CD14-positive monocyte (primary cell): ENCODE measurements at regions not wholly inside any gene's neighbourhood (a gene's known extent, or its start where the extent isn't known, plus 50 kb on each side); places are given as distances from the start of the nearest gene placed in this dataset.

Experiments used
- DNase-seq, 3 donors: peaks; one replicate each; pipeline ENCODE4 v3.0.0-alpha.2; 2011 to 2022
- H2AFZ ChIP-seq: 2 replicates; pipeline ENCODE4 v1.6.0; 2012; ENCODE audit warnings: mild to moderate bottlenecking, low read depth, low read length, inconsistent platforms; ENCODE audit not compliant: insufficient read depth, poor library complexity, severe bottlenecking
- H3K27ac ChIP-seq, 2 donors: 1 replicate in 1 of 2; 2 replicates in 1 of 2; pipeline ENCODE4 v1.5.1; 2012 to 2013; ENCODE audit warnings: low read length in 2 of 2, control low read depth in 1 of 2, inconsistent platforms in 1 of 2, low read depth in 1 of 2, mild to moderate bottlenecking in 1 of 2
- H3K27me3 ChIP-seq, 2 donors: one replicate each; pipeline versions ENCODE4 v1.6.0 to v1.6.1; 2011 to 2013; ENCODE audit warnings: low read length in 2 of 2; ENCODE audit not compliant: control insufficient read depth in 2 of 2, insufficient read depth in 2 of 2
- H3K36me3 ChIP-seq, 2 donors: replicated peaks in 1 of 2; 1 replicate in 1 of 2; 2 replicates in 1 of 2; pipeline versions ENCODE4 v1.5.1 to v1.6.1; 2012 to 2013; ENCODE audit warnings: low read length in 2 of 2, control low read depth in 1 of 2, inconsistent platforms in 1 of 2, mild to moderate bottlenecking in 1 of 2; ENCODE audit not compliant: insufficient read depth in 2 of 2, control insufficient read depth in 1 of 2
- H3K4me1 ChIP-seq, 2 donors: 1 replicate in 1 of 2; 2 replicates in 1 of 2; pipeline versions ENCODE4 v1.5.1 to v1.6.1; 2012 to 2013; ENCODE audit warnings: low read length in 2 of 2, control low read depth in 1 of 2, inconsistent platforms in 1 of 2, mild to moderate bottlenecking in 1 of 2, moderate library complexity in 1 of 2; ENCODE audit not compliant: insufficient read depth in 2 of 2, control insufficient read depth in 1 of 2
- H3K4me2 ChIP-seq: replicated peaks from 2 replicates; pipeline ENCODE3; 2012; ENCODE audit warnings: low read length, moderate library complexity, mild to moderate bottlenecking; ENCODE audit not compliant: poor library complexity, severe bottlenecking; ENCODE audit errors: extremely low read depth
- H3K4me3 ChIP-seq, 3 experiments: fragments of 200-600 bp in 1 of 3; sonication (generic) in 1 of 3; replicated peaks in 1 of 3; 1 replicate in 2 of 3; 2 replicates in 1 of 3; pipeline ENCODE4 v1.5.1; 2011 to 2013; ENCODE audit warnings: low read length in 3 of 3, mild to moderate bottlenecking in 3 of 3, control low read depth in 2 of 3, low read depth in 2 of 3, inconsistent platforms in 1 of 3, moderate library complexity in 1 of 3
- H3K79me2 ChIP-seq: 2 replicates; pipeline ENCODE4 v1.6.0; 2012; ENCODE audit warnings: mild to moderate bottlenecking, control low read depth, inconsistent platforms, low read length, moderate library complexity; ENCODE audit not compliant: insufficient read depth
- H3K9ac ChIP-seq: 2 replicates; pipeline ENCODE4 v1.6.0; 2017; ENCODE audit warnings: low read length, mild to moderate bottlenecking; ENCODE audit not compliant: insufficient read depth, poor library complexity, severe bottlenecking
- H3K9me3 ChIP-seq, 2 donors: replicated peaks in 1 of 2; 1 replicate in 1 of 2; 2 replicates in 1 of 2; pipeline versions ENCODE4 v1.5.1 to v1.6.1; 2012 to 2013; ENCODE audit warnings: low read length in 2 of 2, control low read depth in 1 of 2; ENCODE audit not compliant: control insufficient read depth in 1 of 2, insufficient read depth in 1 of 2
- H4K20me1 ChIP-seq: 2 replicates; pipeline ENCODE4 v1.6.0; 2012; ENCODE audit warnings: mild to moderate bottlenecking, low read length, control low read depth, moderate library complexity; ENCODE audit not compliant: insufficient read depth
- H3K27ac Mint-ChIP-seq, 7 donors: one replicate each; pipeline ENCODE4 v1.8.0; 2020; ENCODE audit warnings: mild to moderate bottlenecking in 7 of 7, mixed read lengths in 7 of 7, moderate library complexity in 6 of 7, inconsistent platforms in 2 of 7
- H3K27me3 Mint-ChIP-seq, 3 donors: one replicate each; pipeline ENCODE4 v1.8.0; 2021 to 2022; ENCODE audit warnings: low read depth in 3 of 3, mild to moderate bottlenecking in 3 of 3, mixed read lengths in 3 of 3, moderate library complexity in 3 of 3, inconsistent platforms in 1 of 3
- H3K36me3 Mint-ChIP-seq, 2 donors: one replicate each; pipeline ENCODE4 v1.8.0; 2020; ENCODE audit warnings: mixed read lengths in 2 of 2, inconsistent platforms in 1 of 2, mild to moderate bottlenecking in 1 of 2
- H3K4me1 Mint-ChIP-seq: one replicate; pipeline ENCODE4 v1.8.0; 2020; ENCODE audit warnings: mild to moderate bottlenecking, mixed read lengths
- H3K4me3 Mint-ChIP-seq, 2 donors: one replicate each; pipeline ENCODE4 v1.8.0; 2020; ENCODE audit warnings: mild to moderate bottlenecking in 2 of 2, mixed read lengths in 2 of 2, moderate library complexity in 1 of 2
- H3K9me3 Mint-ChIP-seq, 7 donors: one replicate each; pipeline ENCODE4 v1.8.0; 2020 to 2022; ENCODE audit warnings: mixed read lengths in 7 of 7, mild to moderate bottlenecking in 6 of 7, moderate library complexity in 6 of 7, inconsistent platforms in 2 of 7
- WGBS: methylation state at CpG from one replicate; pipeline ENCODE4 v1.1.5; 2013; ENCODE audit warnings: missing lambda C conversion rate; ENCODE audit not compliant: insufficient coverage; 5-methylcytosine and 5-hydroxymethylcytosine counted together
- intact Hi-C, 2 donors: fragments of 100-400 bp; cut with micrococcal nuclease; formaldehyde crosslinking; loops; one replicate each; pipeline versions ENCODE4 v1.15.0 to v1.15.1; 2023
- TF ChIP-seq, protein P1 (sequence below): fragments of 200-600 bp; IDR thresholded peaks from one replicate; pipeline ENCODE4 v1.8.0; 2022; ENCODE audit warnings: antibody characterized with exemption, mild to moderate bottlenecking

DNA sequence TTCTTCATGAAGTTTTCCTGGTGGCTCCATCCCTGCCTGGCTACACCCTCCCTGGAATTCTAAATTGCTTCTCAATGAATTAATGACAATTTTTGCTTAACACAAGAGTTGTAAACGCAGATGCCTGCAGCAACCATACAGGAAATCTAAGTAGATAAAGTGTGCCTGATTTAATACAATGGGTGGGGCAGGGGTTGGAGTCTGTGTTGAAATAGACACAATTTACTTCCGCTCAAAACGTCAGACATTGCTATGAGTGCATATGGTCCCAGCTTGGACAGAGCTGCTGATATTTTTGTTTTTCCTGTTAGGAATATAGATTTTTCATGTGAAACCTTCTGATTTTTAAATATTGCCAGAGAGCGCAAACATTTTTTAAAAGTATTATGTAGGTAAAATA lies 1235.0 kb upstream of the SORCS1 start:
- no peak overlapping the region for H2AFZ ChIP-seq
- H3K9ac ChIP-seq: no peak overlapping the region
- no peak overlapping the region for H3K4me3 Mint-ChIP-seq
- no peak overlapping the region for H3K27ac Mint-ChIP-seq
- DNase-seq: no peak
- no peak overlapping the region for H3K27ac ChIP-seq
- no peaks in the 10 kb centered on the region for H3K79me2 ChIP-seq
- WGBS: 80% methylated on average over 1 of the region's 4 CpGs
- H3K4me3 ChIP-seq: no peak overlapping the region
- H3K4me1 Mint-ChIP-seq: peaks cover 5% of the 10 kb centered on the region
- no peaks in the 10 kb centered on the region for H3K4me1 ChIP-seq
- no peaks in the 10 kb centered on the region for H3K9me3 ChIP-seq
- H3K4me2 ChIP-seq: no peak overlapping the region
- peaks cover 0 to 2% (median 0%) of the 10 kb centered on the region in 3 donors for H3K27me3 Mint-ChIP-seq
- H3K36me3 ChIP-seq: no peaks in the 10 kb centered on the region
- no peaks in the 10 kb centered on the region for H3K36me3 Mint-ChIP-seq
- intact Hi-C loops: no loop called here
- H3K9me3 Mint-ChIP-seq: peaks cover 0 to 1% (median 0%) of the 10 kb centered on the region in 7 donors
- TF ChIP-seq, protein P1, sequence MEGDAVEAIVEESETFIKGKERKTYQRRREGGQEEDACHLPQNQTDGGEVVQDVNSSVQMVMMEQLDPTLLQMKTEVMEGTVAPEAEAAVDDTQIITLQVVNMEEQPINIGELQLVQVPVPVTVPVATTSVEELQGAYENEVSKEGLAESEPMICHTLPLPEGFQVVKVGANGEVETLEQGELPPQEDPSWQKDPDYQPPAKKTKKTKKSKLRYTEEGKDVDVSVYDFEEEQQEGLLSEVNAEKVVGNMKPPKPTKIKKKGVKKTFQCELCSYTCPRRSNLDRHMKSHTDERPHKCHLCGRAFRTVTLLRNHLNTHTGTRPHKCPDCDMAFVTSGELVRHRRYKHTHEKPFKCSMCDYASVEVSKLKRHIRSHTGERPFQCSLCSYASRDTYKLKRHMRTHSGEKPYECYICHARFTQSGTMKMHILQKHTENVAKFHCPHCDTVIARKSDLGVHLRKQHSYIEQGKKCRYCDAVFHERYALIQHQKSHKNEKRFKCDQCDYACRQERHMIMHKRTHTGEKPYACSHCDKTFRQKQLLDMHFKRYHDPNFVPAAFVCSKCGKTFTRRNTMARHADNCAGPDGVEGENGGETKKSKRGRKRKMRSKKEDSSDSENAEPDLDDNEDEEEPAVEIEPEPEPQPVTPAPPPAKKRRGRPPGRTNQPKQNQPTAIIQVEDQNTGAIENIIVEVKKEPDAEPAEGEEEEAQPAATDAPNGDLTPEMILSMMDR: no peak
- H3K27me3 ChIP-seq: no peaks in the 10 kb centered on the region
- no peaks in the 10 kb centered on the region for H4K20me1 ChIP-seq

DNA sequence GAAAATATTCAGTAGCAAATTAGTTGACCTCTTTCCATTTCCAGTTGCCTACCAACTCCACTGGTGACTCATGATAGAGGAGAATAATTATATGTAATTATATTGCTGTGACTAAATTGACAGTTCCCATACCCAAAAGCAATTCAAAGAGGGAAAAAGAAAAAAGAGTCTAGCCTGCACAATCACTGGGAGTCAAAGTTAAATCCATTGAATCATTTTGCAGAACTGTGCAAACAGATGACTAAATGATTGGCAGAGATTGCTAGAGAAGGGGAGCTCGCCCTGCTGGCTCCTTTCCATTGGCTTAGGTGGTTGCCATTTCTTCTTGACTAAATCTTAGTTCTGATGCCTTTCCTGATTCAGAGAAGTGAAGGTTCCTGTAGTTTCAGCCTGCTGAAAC lies 1228.6 kb upstream of the SORCS1 start:
- peaks cover 0 to 1% (median 0%) of the 10 kb centered on the region in 3 donors for H3K27me3 Mint-ChIP-seq
- no peak overlapping the region for H3K4me3 ChIP-seq
- H3K79me2 ChIP-seq: no peaks in the 10 kb centered on the region
- H3K4me2 ChIP-seq: no peak overlapping the region
- H3K4me1 Mint-ChIP-seq: no peaks in the 10 kb centered on the region
- H3K4me1 ChIP-seq: no peaks in the 10 kb centered on the region
- H3K36me3 ChIP-seq: no peaks in the 10 kb centered on the region
- no peak for DNase-seq
- H3K27ac Mint-ChIP-seq: no peak overlapping the region
- H3K9ac ChIP-seq: no peak overlapping the region
- no peaks in the 10 kb centered on the region for H4K20me1 ChIP-seq
- no CpG with 5 or more reads among the region's 1 CpG for WGBS
- no peak overlapping the region for H2AFZ ChIP-seq
- no peaks in the 10 kb centered on the region for H3K9me3 ChIP-seq
- intact Hi-C loops: no loop called here
- TF ChIP-seq, protein P1: no peak
- H3K9me3 Mint-ChIP-seq: peaks cover 0 to 1% (median 0%) of the 10 kb centered on the region in 7 donors
- H3K36me3 Mint-ChIP-seq: no peaks in the 10 kb centered on the region
- no peak overlapping the region for H3K27ac ChIP-seq
- H3K27me3 ChIP-seq: no peaks in the 10 kb centered on the region
- no peak overlapping the region for H3K4me3 Mint-ChIP-seq
